K562 (cell line): ENCODE measurements at regions not wholly inside any gene's neighbourhood (a gene's known extent, or its start where the extent isn't known, plus 50 kb on each side); places are given as distances from the start of the nearest gene placed in this dataset.

Experiments used
- BRCA1 ChIP-seq, 2 experiments: fragments of 450-650 bp in 1 of 2; sonication (generic) in 1 of 2; formaldehyde crosslinking in 1 of 2; IDR thresholded peaks; 2 replicates each; pipeline versions ENCODE4 v1.5.0 to v1.6.1; 2017 to 2020; ENCODE audit warnings: mild to moderate bottlenecking in 1 of 2, missing genetic modification reagents in 1 of 2
- CSDE1 ChIP-seq, 2 experiments: fragments of 450-650 bp; IDR thresholded peaks; 2 replicates each; pipeline ENCODE4 v1.6.1; 2016; ENCODE audit warnings: mild to moderate bottlenecking in 1 of 2
- CTCF ChIP-seq, 3 experiments: IDR thresholded peaks in 2 of 3; conservative IDR thresholded peaks in 1 of 3; 2 replicates each; pipeline ENCODE4 v1.5.1; 2011 to 2012; ENCODE audit warnings: low read length in 3 of 3, mild to moderate bottlenecking in 3 of 3, control low read depth in 2 of 3, improper control_type of control experiment in 1 of 3, inconsistent platforms in 1 of 3, low read depth in 1 of 3, mixed read lengths in 1 of 3, moderate library complexity in 1 of 3; ENCODE audit not compliant: insufficient read depth in 2 of 3
- EP300 ChIP-seq: IDR thresholded peaks from 2 replicates; pipeline ENCODE4 v1.6.1; 2012; ENCODE audit warnings: low read length, improper control_type of control experiment
- JUND ChIP-seq, 2 experiments: IDR thresholded peaks; 2 replicates in 1 of 2; 3 replicates in 1 of 2; pipeline ENCODE4 v1.6.1; 2011; ENCODE audit warnings: borderline replicate concordance in 2 of 2, low read depth in 2 of 2, low read length in 2 of 2, improper control_type of control experiment in 1 of 2, missing biosample characterization in 1 of 2, missing genetic modification characterization in 1 of 2, missing genetic modification reagents in 1 of 2
- MAFG ChIP-seq: fragments of 450-650 bp; conservative IDR thresholded peaks from 2 replicates; pipeline ENCODE4 v1.6.1; 2016; ENCODE audit warnings: missing genetic modification characterization, missing compliant biosample characterization
- MAZ ChIP-seq, 2 experiments: fragments of 450-650 bp in 1 of 2; sonication (generic) in 1 of 2; formaldehyde crosslinking; IDR thresholded peaks in 1 of 2; conservative IDR thresholded peaks in 1 of 2; 2 replicates each; pipeline versions ENCODE4 v1.4.0 to v1.5.0; 2020; ENCODE audit warnings: mild to moderate bottlenecking in 1 of 2, missing genetic modification reagents in 1 of 2
- MEIS2 ChIP-seq: fragments of 450-650 bp; IDR thresholded peaks from 2 replicates; pipeline ENCODE4 v1.6.1; 2014; ENCODE audit warnings: mild to moderate bottlenecking; ENCODE audit not compliant: partially characterized antibody
- RAD21 ChIP-seq, 2 experiments: fragments of 250-450 bp in 1 of 2; fragments of 450-650 bp in 1 of 2; sonication (Bioruptor Pico) in 1 of 2; formaldehyde crosslinking in 1 of 2; IDR thresholded peaks in 1 of 2; conservative IDR thresholded peaks in 1 of 2; 2 replicates each; pipeline versions ENCODE4 v1.4.0 to v1.8.0; 2020 to 2022; ENCODE audit warnings: mild to moderate bottlenecking in 2 of 2, moderate library complexity in 1 of 2
- TEAD4 ChIP-seq, 2 experiments: sonication (generic) in 1 of 2; formaldehyde crosslinking in 1 of 2; IDR thresholded peaks; 2 replicates each; pipeline versions ENCODE4 v1.6.1 to v1.8.0; 2012 to 2022; ENCODE audit warnings: borderline replicate concordance in 1 of 2, inconsistent platforms in 1 of 2, low read length in 1 of 2, mild to moderate bottlenecking in 1 of 2, missing genetic modification reagents in 1 of 2
- ZBTB7A ChIP-seq: IDR thresholded peaks from 2 replicates; pipeline ENCODE4 v1.6.1; 2011; ENCODE audit warnings: low read depth, mild to moderate bottlenecking, low read length, moderate library complexity, borderline replicate concordance; ENCODE audit not compliant: control insufficient read depth
- ZNF584 ChIP-seq: fragments of 200-800 bp; sonication (Bioruptor generic); IDR thresholded peaks from 2 replicates; pipeline ENCODE4 v1.6.1; 2016; ENCODE audit warnings: low read depth, mild to moderate bottlenecking, missing genetic modification characterization, missing compliant biosample characterization
- ZNF589 ChIP-seq: fragments of 200-800 bp; sonication (Bioruptor generic); IDR thresholded peaks from 2 replicates; pipeline ENCODE4 v1.6.1; 2016; ENCODE audit warnings: low read depth, missing genetic modification characterization, missing compliant biosample characterization
- ZSCAN32 ChIP-seq: fragments of 450-650 bp; formaldehyde crosslinking; IDR thresholded peaks from 2 replicates; pipeline ENCODE4 v1.4.0; 2020; ENCODE audit warnings: mild to moderate bottlenecking, moderate library complexity

GRCh38 chr2:120832296-120833070 is 96.8 kb downstream of the GLI2 start:
- TF ChIP-seq ZSCAN32 (CRISPR knock-in tag) (no peak), MEIS2 (no peak), CTCF (IDR thresholded peaks at IDR 0.05 in 2 of 3, conservative IDR thresholded peaks at IDR 0.05 in 1 of 3; ENCODE audit: insufficient read depth in 2 of 3, low read depth in 1 of 3, low read length in 3 of 3) (no peak), ZNF589 (CRISPR knock-in tag) (no peak), CSDE1 (IDR thresholded peaks at IDR 0.05) (no peak), RAD21 (CRISPR knock-in tag; conservative IDR thresholded peaks at IDR 0.05 in 1 of 2, IDR thresholded peaks at IDR 0.05 in 1 of 2) (no peak), TEAD4 (IDR thresholded peaks at IDR 0.05; ENCODE audit: low read length) (no peak), TEAD4 (CRISPR knock-in tag; IDR thresholded peaks at IDR 0.05; ENCODE audit: borderline replicate concordance) (no peak), ZNF584 (CRISPR knock-in tag) (no peak), ZBTB7A (no peak), JUND (IDR thresholded peaks at IDR 0.05; ENCODE audit: borderline replicate concordance, low read depth, low read length) (no peak), JUND (tag; IDR thresholded peaks at IDR 0.05; ENCODE audit: borderline replicate concordance, low read depth, low read length) (no peak), EP300 (no peak), MAZ (CRISPR knock-in tag; conservative IDR thresholded peaks at IDR 0.05 in 1 of 2, IDR thresholded peaks at IDR 0.05 in 1 of 2) (no peak), BRCA1 (IDR thresholded peaks at IDR 0.05) (no peak), BRCA1 (CRISPR knock-in tag; IDR thresholded peaks at IDR 0.05) (no peak), MAFG (tag) (no peak)
